ENCODE measurements at regions not wholly inside any gene's neighbourhood (a gene's known extent, or its start where the extent isn't known, plus 50 kb on each side); places are given as distances from the start of the nearest gene placed in this dataset.

DNA sequence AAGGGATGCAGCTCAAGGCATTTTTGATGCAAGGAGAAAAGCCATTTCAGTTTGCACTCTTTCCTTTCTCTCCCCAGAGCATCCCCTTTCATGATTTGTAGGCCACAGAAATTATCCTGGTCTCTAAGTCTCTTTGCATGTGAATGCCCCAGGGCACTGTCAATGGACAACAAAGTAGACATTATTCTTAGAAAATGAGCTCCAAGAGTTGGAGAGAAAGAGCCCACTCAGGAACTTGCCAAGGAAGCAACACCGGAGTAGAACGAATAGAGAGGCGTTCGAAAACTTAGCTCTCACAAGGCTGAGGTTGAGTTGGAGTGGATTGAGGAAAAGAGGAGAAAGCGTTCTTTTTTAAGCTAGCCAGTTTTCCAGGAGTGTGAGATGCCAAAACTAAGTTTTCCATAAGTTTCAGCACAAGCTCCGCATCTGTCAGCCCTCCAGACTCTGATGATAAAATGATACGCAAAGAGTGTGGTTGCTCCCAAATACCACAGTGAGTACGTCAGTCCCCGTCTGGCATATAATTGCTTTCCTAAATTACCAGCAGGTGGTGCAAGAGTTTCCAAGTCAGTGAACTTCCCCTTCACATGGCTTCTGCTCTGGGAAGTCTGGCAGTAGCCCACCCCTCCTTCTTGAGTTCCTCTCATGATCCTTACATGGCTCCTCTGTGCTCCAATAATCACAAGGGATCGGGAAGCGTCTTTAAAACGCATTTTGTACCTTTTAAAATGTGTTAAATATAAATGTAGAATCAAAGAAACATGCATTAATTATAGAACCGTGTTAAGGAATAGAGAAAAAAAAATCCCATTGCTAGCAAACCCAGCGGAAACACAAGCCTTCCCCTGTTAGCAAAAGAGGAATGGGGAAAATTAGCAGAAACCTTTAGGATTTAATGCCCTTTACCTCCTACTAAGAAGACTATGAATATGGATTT is 1060.6 kb upstream of the FANCL start (continued):
- TF ChIP-seq TAF1 (IDR thresholded peaks at IDR 0.05; ENCODE audit: low read depth, low read length) = no peak
- TF ChIP-seq SP4 (IDR thresholded peaks at IDR 0.05; ENCODE audit: low read length) = no peak
- TF ChIP-seq, protein P1, sequence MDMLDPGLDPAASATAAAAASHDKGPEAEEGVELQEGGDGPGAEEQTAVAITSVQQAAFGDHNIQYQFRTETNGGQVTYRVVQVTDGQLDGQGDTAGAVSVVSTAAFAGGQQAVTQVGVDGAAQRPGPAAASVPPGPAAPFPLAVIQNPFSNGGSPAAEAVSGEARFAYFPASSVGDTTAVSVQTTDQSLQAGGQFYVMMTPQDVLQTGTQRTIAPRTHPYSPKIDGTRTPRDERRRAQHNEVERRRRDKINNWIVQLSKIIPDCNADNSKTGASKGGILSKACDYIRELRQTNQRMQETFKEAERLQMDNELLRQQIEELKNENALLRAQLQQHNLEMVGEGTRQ (IDR thresholded peaks at IDR 0.05; ENCODE audit: low read length) = no peak
- no peak for TF ChIP-seq TBP (IDR thresholded peaks at IDR 0.05; ENCODE audit: low read depth, low read length)
- no peak for TF ChIP-seq GABPA (IDR thresholded peaks at IDR 0.05; ENCODE audit: borderline replicate concordance, insufficient read depth, low read length)
- TF ChIP-seq EGR1 (IDR thresholded peaks at IDR 0.05; ENCODE audit: borderline replicate concordance, low read depth, low read length) = no peak
- peak; percentile 83 for TF ChIP-seq JUND (IDR thresholded peaks at IDR 0.05; ENCODE audit: low read length)
- TF ChIP-seq CHD2 (IDR thresholded peaks at IDR 0.05; ENCODE audit: low read length) = no peak
- TF ChIP-seq CTCF (IDR thresholded peaks at IDR 0.05; ENCODE audit: control extremely low read depth in 1 of 3, insufficient read depth in 1 of 3, low read depth in 1 of 3, low read length in 3 of 3) = peak; percentile 17 to 80 (median 72)
- no peak for TF ChIP-seq ASH2L (IDR thresholded peaks at IDR 0.05; ENCODE audit: low read length)
